22Rv1 (cell line): ENCODE measurements at regions not wholly inside any gene's neighbourhood (a gene's known extent, or its start where the extent isn't known, plus 50 kb on each side); places are given as distances from the start of the nearest gene placed in this dataset.

Experiments used
- H3K27ac ChIP-seq: fragments of 450-650 bp; 2 replicates; pipeline ENCODE4 v1.5.1; 2017
- ZFX ChIP-seq: fragments of 450-650 bp; IDR thresholded peaks from 2 replicates; pipeline ENCODE4 v1.6.1; 2017; ENCODE audit warnings: antibody characterized with exemption, borderline replicate concordance
- TF ChIP-seq, protein P1 (sequence below): fragments of 450-650 bp; IDR thresholded peaks from 2 replicates; pipeline ENCODE4 v1.5.1; 2017; ENCODE audit warnings: mild to moderate bottlenecking

- TF ChIP-seq ZFX: no peak
- TF ChIP-seq, protein P1, sequence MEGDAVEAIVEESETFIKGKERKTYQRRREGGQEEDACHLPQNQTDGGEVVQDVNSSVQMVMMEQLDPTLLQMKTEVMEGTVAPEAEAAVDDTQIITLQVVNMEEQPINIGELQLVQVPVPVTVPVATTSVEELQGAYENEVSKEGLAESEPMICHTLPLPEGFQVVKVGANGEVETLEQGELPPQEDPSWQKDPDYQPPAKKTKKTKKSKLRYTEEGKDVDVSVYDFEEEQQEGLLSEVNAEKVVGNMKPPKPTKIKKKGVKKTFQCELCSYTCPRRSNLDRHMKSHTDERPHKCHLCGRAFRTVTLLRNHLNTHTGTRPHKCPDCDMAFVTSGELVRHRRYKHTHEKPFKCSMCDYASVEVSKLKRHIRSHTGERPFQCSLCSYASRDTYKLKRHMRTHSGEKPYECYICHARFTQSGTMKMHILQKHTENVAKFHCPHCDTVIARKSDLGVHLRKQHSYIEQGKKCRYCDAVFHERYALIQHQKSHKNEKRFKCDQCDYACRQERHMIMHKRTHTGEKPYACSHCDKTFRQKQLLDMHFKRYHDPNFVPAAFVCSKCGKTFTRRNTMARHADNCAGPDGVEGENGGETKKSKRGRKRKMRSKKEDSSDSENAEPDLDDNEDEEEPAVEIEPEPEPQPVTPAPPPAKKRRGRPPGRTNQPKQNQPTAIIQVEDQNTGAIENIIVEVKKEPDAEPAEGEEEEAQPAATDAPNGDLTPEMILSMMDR: no peak
- no peak overlapping the region for H3K27ac ChIP-seq
These were observed 1024.9 kb upstream of the CNTN5 start for GRCh38 chr11:97995874-97996273.

DNA sequence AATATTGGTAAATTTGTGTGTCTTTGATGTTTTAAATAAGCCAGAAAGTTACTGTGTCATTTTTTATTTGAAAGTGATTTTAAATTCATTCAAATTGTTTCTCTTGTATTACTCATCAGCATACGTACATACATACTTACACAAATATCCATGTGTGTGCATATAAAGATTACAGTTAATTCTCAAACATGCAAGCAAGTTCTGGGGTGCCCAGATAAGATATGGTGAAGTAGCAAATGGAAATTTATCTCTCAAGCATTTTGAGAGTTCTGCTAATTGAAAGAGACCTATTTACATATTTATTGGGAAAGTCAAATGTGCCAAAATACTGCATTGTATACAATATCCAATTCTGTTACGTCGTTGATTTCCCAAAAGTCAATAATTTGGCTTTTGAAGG lies 1024.0 kb upstream of the CNTN5 start:
- no peak overlapping the region for H3K27ac ChIP-seq
- TF ChIP-seq, protein P1: no peak
- TF ChIP-seq ZFX: no peak

DNA sequence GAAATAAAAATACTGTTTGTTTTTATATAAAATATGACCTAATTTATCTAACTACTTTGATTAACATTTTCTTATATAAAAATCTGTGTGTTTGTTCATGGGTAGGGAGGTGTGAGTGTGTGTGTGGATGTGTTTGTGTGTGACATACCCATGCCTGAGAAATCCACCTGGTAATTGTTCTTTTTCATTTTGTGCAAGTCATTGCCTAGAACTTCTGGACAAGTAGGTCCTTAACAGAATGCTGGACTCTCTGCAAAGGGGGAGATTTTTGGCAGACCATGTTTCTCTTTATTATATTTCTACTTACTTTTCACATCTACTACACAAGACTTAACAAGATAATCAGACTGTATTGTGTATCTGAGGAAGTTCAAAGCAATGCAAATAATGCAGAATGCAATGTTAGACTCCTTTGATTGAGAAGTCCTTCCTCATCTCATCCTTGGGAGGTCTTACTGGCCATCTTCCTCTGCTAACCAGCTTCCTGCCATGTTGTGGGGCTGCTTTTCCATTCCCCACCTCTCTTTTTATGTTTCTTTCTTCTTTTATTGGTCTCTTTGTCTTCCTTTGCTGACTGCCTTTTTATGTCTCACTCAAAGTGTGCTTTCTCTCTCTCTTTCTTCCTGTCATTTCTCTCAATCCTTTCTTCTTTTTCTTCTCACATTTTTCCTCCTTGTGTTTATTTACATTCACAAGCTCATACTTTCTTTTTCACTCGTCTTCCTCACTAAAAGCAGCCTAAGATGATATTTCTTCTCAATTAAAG lies 1017.0 kb upstream of the CNTN5 start:
- TF ChIP-seq, protein P1: no peak
- no peak for TF ChIP-seq ZFX
- no peak overlapping the region for H3K27ac ChIP-seq

DNA sequence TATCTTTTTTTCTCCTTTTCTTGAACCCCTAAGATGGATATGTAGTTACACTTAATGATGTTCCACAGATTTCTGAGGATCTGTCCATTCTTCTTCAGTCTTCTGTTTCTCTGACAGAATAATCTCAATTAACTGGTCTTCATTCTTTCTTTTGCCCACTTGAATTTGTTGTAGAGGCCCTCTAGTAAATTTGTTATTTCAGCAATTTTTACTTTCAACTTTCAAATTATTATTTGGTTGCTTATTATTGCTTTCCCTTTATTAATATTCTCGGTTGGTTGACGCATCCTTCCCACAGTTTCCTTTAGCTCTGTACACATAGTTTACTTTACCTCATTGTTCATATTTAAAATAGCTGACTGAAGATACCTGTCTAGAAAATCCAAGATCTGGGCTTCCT lies 1013.7 kb upstream of the CNTN5 start:
- no peak for TF ChIP-seq ZFX
- TF ChIP-seq, protein P1: no peak
- H3K27ac ChIP-seq: no peak overlapping the region

- TF ChIP-seq ZFX: no peak
- TF ChIP-seq, protein P1: no peak
- no peak overlapping the region for H3K27ac ChIP-seq
These were observed 993.1 kb upstream of the CNTN5 start for GRCh38 chr11:98027652-98028051.

DNA sequence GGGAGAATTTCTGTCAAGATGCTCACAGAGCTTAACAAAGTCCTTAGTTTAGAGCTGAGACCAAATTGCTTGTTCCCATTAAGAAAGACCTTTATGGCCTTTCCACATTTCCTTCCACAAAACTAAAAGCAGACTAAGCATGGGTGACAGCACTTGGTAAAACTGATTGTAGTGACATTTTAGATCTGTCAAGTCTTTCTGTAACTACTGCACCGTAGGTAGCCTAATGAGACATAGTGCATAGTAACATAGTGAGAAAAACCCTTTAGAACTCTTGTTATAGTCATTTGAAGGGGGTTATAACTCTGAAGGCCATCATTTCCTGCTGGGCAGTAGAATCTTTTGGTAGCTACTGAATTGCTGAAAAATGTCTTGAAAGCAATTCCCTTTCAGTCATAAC lies 990.9 kb upstream of the CNTN5 start:
- TF ChIP-seq, protein P1: no peak
- TF ChIP-seq ZFX: no peak
- no peak overlapping the region for H3K27ac ChIP-seq

DNA sequence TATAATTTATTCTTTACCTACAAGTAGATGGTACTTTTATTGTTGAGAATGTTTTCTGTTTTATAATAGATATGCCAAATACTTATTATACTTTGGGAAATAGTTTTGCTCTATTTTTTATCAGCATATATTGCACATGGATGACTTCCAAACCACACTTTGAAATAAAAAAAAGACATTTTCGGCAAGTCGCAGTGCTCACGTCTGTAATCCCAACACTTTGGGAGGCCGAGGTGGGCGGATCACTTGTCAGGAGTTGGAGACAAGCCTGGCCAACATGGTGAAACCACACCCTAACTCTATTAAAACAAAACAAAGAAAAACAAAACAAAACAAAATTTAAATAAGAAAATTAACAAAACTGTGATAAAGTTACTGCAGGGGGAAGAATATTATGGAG lies 983.9 kb upstream of the CNTN5 start:
- TF ChIP-seq, protein P1: no peak
- TF ChIP-seq ZFX: no peak
- no peak overlapping the region for H3K27ac ChIP-seq
